ENCODE measurements at regions not wholly inside any gene's neighbourhood (a gene's known extent, or its start where the extent isn't known, plus 50 kb on each side); places are given as distances from the start of the nearest gene placed in this dataset.
"Not testable (repeated sequence)": the region's sequence is repeated elsewhere in the genome, so short reads cannot be mapped to it uniquely, and the experiment has no call there.

GRCh38 chr11:42762348-42762747 lies 549.4 kb upstream of the API5 start:
- ATAC-seq: no peak
- DNase-seq: no peak
- intact Hi-C loops (cut with DNase I): no loop called here

GRCh38 chr11:42764936-42765335 lies 546.9 kb upstream of the API5 start:
- intact Hi-C loops (cut with DNase I): no loop called here
- no peak for ATAC-seq
- DNase-seq: no peak

- intact Hi-C loops (cut with DNase I): no loop called here
- ATAC-seq: no peak
Measured at GRCh38 chr11:42768576-42768975, 543.2 kb upstream of the API5 start.

GRCh38 chr11:42770444-42771065 lies 541.2 kb upstream of the API5 start:
- no peak for DNase-seq
- intact Hi-C loops (cut with DNase I): no loop called here
- no peak for ATAC-seq

More at GRCh38 chr11:42768576-42768975, 543.2 kb upstream of the API5 start:
- no peak for DNase-seq

GRCh38 chr11:42772886-42773285 lies 538.9 kb upstream of the API5 start:
- DNase-seq: no peak
- intact Hi-C loops (cut with DNase I): loop anchor here in 1 of 2 donors (2.0 kb wide), 1 partner anchor 510 kb away; no protein-coding TSS in a partner anchor
- ATAC-seq: no peak

- intact Hi-C loops (cut with DNase I): loop anchor here in 1 of 2 donors (2.0 kb wide), 1 partner anchor 509 kb away; no protein-coding TSS in a partner anchor
- ATAC-seq: no peak
Measured at GRCh38 chr11:42773729-42774128, 538.1 kb upstream of the API5 start.

GRCh38 chr11:42774567-42774966 lies 537.2 kb upstream of the API5 start:
- ATAC-seq: no peak
- intact Hi-C loops (cut with DNase I): no loop called here

More at GRCh38 chr11:42773729-42774128, 538.1 kb upstream of the API5 start:
- no peak for DNase-seq

GRCh38 chr11:42777776-42778175 lies 534.0 kb upstream of the API5 start:
- ATAC-seq (no peak), DNase-seq (no peak)
- intact Hi-C loops (cut with DNase I): no loop called here

More at GRCh38 chr11:42774567-42774966, 537.2 kb upstream of the API5 start:
- no peak for DNase-seq

- DNase-seq (no peak), ATAC-seq (no peak)
- intact Hi-C loops (cut with DNase I): no loop called here
Measured at GRCh38 chr11:42778193-42778592, 533.6 kb upstream of the API5 start.

- ATAC-seq: no peak
- intact Hi-C loops (cut with DNase I): no loop called here
Measured at GRCh38 chr11:42779555-42779954, 532.2 kb upstream of the API5 start.

GRCh38 chr11:42786981-42787380 lies 524.8 kb upstream of the API5 start:
- intact Hi-C loops (cut with DNase I): no loop called here
- DNase-seq (no peak), ATAC-seq (no peak)

More at GRCh38 chr11:42779555-42779954, 532.2 kb upstream of the API5 start:
- DNase-seq: no peak

GRCh38 chr11:42795483-42795882 lies 516.3 kb upstream of the API5 start:
- ATAC-seq; intact Hi-C loops (cut with DNase I); DNase-seq: not testable (repeated sequence)

- DNase-seq (no peak), ATAC-seq (no peak)
- intact Hi-C loops (cut with DNase I): no loop called here
Measured at GRCh38 chr11:42800041-42800440, 511.8 kb upstream of the API5 start.

- intact Hi-C loops (cut with DNase I): no loop called here
- ATAC-seq (no peak), DNase-seq (no peak)
Measured at GRCh38 chr11:42802201-42802899, 509.4 kb upstream of the API5 start.

- DNase-seq: no peak
- intact Hi-C loops (cut with DNase I): no loop called here
- ATAC-seq: no peak
Measured at GRCh38 chr11:42806191-42806590, 505.6 kb upstream of the API5 start.

- intact Hi-C loops (cut with DNase I): no loop called here
- ATAC-seq: no peak
- no peak for DNase-seq
Measured at GRCh38 chr11:42812361-42812760, 499.4 kb upstream of the API5 start.

- intact Hi-C loops (cut with DNase I): no loop called here
- DNase-seq: no peak
- ATAC-seq: no peak
Measured at GRCh38 chr11:42812960-42813359, 498.8 kb upstream of the API5 start.

GRCh38 chr11:42816471-42816870 lies 495.3 kb upstream of the API5 start:
- ATAC-seq (no peak), DNase-seq (no peak)
- intact Hi-C loops (cut with DNase I): no loop called here

- intact Hi-C loops (cut with DNase I): no loop called here
- DNase-seq: no peak
- ATAC-seq: no peak
Measured at GRCh38 chr11:42819126-42819525, 492.7 kb upstream of the API5 start.

- intact Hi-C loops (cut with DNase I); DNase-seq; ATAC-seq: not testable (repeated sequence)
Measured at GRCh38 chr11:42822188-42822587, 489.6 kb upstream of the API5 start.

- no peak for ATAC-seq
- intact Hi-C loops (cut with DNase I): no loop called here
Measured at GRCh38 chr11:42823546-42823945, 488.2 kb upstream of the API5 start.

More at GRCh38 chr11:42823546-42823945, 488.2 kb upstream of the API5 start:
- DNase-seq: no peak

All from left cardiac atrium (tissue), 4 donors.